ENCODE measurements at regions not wholly inside any gene's neighbourhood (a gene's known extent, or its start where the extent isn't known, plus 50 kb on each side); places are given as distances from the start of the nearest gene placed in this dataset.

- Histone ChIP-seq H3K36me3 (ENCODE audit: control insufficient read depth, insufficient read depth, low read length) (no peaks in the 10 kb centered on the region), H3K4me3 (replicated peaks; ENCODE audit: low read depth, low read length) (no peak overlapping the region), H3K27me3 (replicated peaks; ENCODE audit: control insufficient read depth, insufficient read depth, low read length) (peaks cover 3% of the 10 kb centered on the region; the same call in 1 of the 2 replicates)
- TF ChIP-seq CTCF (IDR thresholded peaks at IDR 0.05; ENCODE audit: insufficient read depth, low read length, poor library complexity, severe bottlenecking): no peak
- DNase-seq (ENCODE audit: extremely low read depth, insufficient read length): no peak
Measured at GRCh38 chr2:240278661-240279060, 138.2 kb upstream of the OTOS start.

- no peak for TF ChIP-seq CTCF (IDR thresholded peaks at IDR 0.05; ENCODE audit: insufficient read depth, low read length, poor library complexity, severe bottlenecking)
- Histone ChIP-seq H3K36me3 (ENCODE audit: control insufficient read depth, insufficient read depth, low read length) (no peaks in the 10 kb centered on the region), H3K4me3 (replicated peaks; ENCODE audit: low read depth, low read length) (no peak overlapping the region), H3K27me3 (replicated peaks; ENCODE audit: control insufficient read depth, insufficient read depth, low read length) (peaks cover 3% of the 10 kb centered on the region; the same call in 1 of the 2 replicates)
- DNase-seq (ENCODE audit: extremely low read depth, insufficient read length): no peak
Measured at GRCh38 chr2:240280621-240281020, 140.2 kb upstream of the OTOS start.

- Histone ChIP-seq H3K27me3 (replicated peaks; ENCODE audit: control insufficient read depth, insufficient read depth, low read length) (no peaks in the 10 kb centered on the region), H3K4me3 (replicated peaks; ENCODE audit: low read depth, low read length) (no peak overlapping the region), H3K36me3 (ENCODE audit: control insufficient read depth, insufficient read depth, low read length) (no peaks in the 10 kb centered on the region)
- no peak for TF ChIP-seq CTCF (IDR thresholded peaks at IDR 0.05; ENCODE audit: insufficient read depth, low read length, poor library complexity, severe bottlenecking)
- DNase-seq (ENCODE audit: extremely low read depth, insufficient read length): no peak
Measured at GRCh38 chr2:240284503-240285259, 144.2 kb upstream of the OTOS start.

- Histone ChIP-seq H3K27me3 (replicated peaks; ENCODE audit: control insufficient read depth, insufficient read depth, low read length) (no peaks in the 10 kb centered on the region; the same call in 1 of the 2 replicates), H3K36me3 (ENCODE audit: control insufficient read depth, insufficient read depth, low read length) (no peaks in the 10 kb centered on the region), H3K4me3 (replicated peaks; ENCODE audit: low read depth, low read length) (no peak overlapping the region)
- DNase-seq (ENCODE audit: extremely low read depth, insufficient read length): no peak
- no peak for TF ChIP-seq CTCF (IDR thresholded peaks at IDR 0.05; ENCODE audit: insufficient read depth, low read length, poor library complexity, severe bottlenecking)
Measured at GRCh38 chr2:240285725-240286124, 145.3 kb upstream of the OTOS start.

- DNase-seq (ENCODE audit: extremely low read depth, insufficient read length): no peak
- no peaks in the 10 kb centered on the region; the same call in 1 of the 2 replicates for H3K27me3 ChIP-seq (replicated peaks; ENCODE audit: control insufficient read depth, insufficient read depth, low read length)
- H3K4me3 ChIP-seq (replicated peaks; ENCODE audit: low read depth, low read length): no peak overlapping the region
- TF ChIP-seq CTCF (IDR thresholded peaks at IDR 0.05; ENCODE audit: insufficient read depth, low read length, poor library complexity, severe bottlenecking): no peak
- H3K36me3 ChIP-seq (ENCODE audit: control insufficient read depth, insufficient read depth, low read length): no peaks in the 10 kb centered on the region
Measured at GRCh38 chr2:240286596-240286995, 146.1 kb upstream of the OTOS start.

All from GM06990 (cell line).